ENCODE measurements at regions not wholly inside any gene's neighbourhood (a gene's known extent, or its start where the extent isn't known, plus 50 kb on each side); places are given as distances from the start of the nearest gene placed in this dataset.

DNA sequence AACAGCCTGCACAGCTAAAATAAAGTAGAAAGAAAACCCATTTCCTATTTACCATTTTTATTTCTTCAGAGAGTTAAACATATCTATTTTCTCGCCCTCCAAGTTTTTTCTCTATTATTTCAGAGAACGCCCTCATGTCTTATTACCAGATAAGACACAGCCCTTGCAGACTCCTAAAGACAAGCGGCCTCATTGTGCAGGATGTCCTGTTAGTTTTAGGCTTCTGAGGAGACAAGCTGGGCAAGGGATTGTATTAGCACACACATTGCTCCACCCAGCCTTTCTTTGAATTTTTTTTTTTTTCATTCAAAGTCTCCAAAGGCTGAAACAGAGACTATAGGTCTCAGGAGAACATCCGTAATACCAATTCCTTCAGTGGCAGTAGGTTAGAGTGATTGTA is 101.8 kb upstream of the UBL3 start:
- no peak for DNase-seq

DNA sequence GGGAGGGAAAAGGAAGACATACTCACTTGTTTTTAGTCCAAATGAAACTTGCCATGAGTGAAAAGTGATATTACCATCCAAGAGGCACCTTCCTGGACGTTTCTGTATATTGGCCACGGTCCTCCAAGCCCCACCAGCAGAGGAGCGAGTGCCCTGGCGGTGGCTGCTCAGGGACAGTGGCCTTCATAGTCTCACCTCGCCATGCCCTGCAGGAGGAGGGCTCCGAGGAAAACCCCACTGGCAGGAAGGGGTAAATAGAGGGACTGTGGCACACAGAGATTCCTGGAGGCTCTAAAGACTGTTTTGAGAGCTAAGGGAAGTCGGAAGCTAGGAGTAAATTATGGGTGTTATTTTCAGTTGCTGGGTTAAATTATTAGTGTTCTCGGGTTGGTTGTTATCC is 98.4 kb upstream of the UBL3 start:
- DNase-seq: no peak

DNA sequence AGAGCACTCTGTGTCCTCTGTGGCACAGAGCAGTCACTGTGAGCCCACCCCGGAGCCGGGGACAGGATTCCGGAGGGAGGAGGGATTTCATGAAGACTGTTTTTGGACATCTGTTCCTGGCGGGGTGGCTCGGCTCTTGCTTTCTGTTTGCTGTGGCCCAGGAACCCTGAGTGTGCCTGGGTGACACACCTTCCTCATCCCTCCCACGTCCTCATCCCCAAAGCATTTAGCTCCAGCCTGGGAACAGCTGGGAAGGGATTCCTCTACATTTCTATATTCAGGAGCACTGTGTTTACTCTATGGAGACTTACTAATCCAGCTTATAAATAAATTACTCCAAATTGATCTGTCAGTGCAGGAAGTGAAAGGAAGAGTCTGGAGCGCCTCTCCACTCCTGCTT is 97.8 kb upstream of the UBL3 start:
- no peak for DNase-seq

DNA sequence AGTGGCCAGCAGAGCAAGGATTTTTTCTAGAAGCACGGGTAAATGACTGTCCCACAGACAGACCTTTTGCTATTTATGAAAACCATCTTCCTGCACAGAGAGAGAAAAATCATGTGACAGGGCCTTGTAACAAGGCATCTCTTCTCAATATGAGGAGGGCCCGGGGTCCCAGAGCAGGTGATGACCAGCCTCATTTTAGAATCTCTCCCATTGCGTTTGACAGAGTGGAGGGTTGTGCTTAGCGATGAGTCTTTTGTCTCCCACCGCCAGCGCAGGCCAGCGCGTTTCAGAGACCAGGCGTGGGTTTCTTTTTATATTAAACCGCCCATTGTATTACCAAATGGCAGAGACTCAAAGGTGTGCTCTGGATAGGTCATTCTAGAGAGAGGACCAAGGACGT is 97.4 kb upstream of the UBL3 start:
- no peak for DNase-seq

DNA sequence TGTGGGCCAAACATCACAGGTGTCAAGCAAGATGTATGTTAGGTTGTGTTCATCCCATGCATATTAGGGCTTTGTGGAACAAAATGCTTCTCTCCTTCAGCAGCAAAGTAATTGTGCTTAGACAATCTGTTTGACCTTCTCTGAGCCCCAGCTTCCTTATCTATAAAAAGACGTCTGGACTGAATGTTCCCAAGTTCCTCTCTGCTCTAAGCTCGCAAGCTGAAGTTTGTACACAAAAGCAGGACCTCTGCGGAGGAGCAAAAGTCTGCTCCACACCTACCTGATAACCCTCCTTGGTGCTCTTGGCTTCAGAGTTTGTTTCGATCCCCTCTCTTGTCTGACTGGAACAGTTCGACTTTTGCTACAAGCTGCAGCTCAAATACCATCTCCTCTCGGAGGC is 95.7 kb upstream of the UBL3 start:
- DNase-seq: no peak

DNA sequence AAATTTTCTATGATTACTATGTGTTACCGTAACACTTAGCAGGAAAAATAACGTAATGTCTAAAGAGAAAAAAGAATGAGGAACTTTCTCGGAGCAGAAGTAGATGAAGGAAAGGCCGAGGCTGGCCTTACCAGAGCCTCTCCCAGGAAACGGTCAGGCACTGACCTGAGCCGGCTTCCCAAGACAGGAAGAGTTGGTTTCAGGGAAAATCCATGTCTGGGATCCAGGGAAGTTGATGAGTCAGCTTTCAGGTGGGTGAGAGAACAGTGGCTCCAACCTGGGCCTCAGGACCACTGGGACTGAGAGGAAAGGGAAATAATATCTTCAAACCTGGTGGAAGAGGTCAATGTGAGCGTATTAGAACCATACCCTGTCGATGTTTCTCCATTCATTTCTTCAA is 93.3 kb upstream of the UBL3 start:
- no peak for DNase-seq

DNA sequence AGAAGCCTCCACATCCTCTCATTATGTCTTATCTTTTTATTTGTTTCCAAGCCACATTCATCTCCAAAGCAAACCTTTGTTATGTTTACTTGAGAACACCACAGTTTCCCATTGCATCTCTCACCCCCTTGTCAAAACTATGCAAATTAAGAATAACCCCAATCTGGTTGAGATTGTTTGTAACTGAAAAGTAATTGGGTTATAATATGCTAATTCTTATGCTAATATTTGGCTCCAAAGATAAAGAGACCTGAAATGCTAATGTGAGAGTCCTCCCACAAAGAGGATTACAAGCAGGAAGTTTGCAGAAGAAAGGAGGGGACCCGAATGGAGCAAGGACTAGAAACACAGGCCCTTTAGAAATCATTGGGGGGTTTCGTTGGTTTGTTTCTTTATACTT is 92.9 kb upstream of the UBL3 start:
- no peak for DNase-seq

DNA sequence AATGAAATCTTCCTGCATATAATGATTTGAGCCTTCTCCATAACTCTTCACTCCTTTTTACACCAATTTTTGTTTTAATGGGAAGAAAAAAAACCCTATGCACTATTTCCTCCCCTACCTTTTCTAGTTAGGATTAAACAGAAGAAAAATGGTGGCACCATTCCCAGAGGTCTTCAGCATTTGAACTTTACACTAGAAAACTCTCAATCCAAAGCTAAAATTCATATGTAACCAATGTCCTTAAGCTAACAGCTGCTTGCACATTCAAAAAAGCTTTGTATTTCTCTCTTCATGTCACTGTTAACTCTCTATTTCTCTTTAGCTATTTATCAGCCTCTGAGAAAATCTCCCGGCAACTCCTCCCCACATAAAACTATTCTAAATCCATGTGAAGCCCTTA is 90.3 kb upstream of the UBL3 start:
- no peak for DNase-seq

DNA sequence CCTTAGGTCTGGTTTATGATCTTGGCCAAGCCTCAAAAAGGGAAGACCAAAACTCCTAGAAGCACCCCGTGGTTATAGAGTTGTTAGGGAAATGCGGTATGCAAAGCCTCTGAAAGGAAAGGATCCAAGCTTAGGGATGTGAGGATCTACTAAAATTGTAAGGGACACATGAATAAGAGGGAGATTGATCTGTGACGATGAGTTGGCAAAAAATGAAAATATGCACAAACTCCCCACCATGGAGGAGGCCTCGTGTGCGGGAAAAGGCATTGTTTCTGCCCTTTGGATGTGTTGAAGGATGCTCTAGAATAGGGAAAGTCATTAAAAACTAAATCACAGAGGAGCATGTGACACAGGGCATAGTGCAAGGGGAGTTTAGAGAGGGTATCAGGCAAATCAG is 88.7 kb upstream of the UBL3 start:
- no peak for DNase-seq

DNA sequence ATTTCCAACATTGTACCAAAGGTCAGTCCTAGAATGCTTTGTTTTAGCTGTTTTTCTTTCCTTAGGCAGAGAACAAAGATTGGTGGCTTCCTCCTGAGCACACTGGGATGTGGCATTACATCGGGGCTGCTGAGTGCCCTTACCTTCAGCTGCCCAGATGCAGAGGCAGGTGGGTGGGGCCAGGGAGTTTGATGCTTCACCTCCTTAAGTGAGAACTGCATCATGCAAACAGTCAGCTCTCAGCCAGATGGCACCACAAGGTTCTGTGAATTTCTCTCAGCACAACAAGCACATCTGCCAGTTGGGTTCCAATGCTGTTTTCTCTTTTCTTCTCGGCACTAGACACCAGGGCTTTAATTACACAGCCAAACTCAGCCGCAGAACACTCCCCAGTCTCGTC is 87.4 kb upstream of the UBL3 start:
- DNase-seq: no peak

DNA sequence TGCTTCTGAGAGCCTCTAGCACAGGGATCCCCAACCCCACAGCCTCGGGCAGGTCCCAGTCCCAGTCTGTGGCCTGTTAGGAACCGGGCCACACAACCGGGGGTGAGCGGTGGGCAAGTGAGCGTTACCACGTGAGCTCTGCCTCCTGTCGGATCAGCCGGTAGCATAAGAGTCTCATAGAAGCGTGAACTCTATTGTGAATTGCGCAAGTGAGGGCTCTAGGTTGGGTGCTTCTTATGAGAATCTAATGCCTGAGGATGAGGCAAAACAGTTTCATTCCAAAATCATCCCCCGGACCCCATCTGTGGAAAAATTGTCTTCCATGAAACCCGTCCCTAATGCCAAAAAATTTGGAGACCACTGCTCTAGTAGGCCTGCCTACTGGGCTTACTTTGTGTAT is 87.0 kb upstream of the UBL3 start:
- DNase-seq: no peak

DNA sequence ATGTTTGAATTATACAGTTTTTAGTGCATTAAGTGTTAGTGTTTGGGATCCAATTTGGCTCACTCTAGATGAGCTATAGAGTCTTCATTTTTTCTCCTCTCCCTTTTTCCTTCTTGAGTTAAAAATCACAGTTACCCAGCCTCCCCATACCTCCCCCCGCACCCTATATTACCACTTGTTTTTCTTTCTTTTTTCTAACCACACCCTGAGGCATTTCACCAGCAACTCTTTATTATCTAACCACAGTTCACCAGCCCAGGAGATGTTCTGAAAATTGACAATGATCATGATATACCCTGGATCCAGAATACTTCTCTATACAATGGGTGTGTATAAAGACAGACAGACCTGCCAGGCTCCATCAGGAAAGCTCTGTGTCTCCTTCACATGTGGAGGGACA is 86.5 kb upstream of the UBL3 start:
- no peak for DNase-seq

DNA sequence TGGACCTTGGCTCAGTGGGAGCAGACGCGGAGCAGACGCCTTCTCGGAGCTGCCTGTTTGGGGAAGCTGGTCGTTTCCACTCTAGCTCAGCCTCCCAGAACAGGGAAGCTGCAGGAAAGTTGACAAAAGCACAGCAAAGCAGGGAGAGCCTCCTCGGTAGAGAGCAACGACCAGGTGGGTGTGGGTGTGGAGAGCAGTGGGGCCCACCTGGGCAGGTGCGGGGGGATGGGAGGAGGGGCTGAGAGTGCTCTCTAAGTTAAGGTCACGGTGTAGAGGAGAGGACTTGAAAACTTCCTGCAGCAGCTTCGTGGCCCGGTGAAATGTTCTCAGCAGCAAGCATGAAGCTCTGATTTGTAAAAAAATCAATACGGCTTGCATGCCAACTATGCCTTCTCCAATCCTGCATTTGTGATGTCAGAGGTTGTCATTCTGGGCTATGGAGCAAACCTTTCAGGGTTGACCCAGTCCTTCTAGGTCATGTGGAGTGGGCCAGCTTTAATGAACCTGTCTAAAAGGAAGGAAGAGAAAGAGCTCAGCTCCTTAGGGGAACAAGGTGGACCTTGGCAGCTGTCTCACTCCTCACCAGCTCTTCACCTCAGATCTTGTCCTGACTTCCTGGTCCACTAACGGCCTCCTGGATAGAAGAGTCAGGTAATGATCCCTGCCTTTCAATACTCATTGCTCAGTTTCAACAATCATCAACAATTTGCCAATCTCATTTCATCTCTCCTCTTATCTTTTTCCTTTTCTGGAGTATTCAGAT is 85.8 kb upstream of the UBL3 start:
- DNase-seq: no peak

DNA sequence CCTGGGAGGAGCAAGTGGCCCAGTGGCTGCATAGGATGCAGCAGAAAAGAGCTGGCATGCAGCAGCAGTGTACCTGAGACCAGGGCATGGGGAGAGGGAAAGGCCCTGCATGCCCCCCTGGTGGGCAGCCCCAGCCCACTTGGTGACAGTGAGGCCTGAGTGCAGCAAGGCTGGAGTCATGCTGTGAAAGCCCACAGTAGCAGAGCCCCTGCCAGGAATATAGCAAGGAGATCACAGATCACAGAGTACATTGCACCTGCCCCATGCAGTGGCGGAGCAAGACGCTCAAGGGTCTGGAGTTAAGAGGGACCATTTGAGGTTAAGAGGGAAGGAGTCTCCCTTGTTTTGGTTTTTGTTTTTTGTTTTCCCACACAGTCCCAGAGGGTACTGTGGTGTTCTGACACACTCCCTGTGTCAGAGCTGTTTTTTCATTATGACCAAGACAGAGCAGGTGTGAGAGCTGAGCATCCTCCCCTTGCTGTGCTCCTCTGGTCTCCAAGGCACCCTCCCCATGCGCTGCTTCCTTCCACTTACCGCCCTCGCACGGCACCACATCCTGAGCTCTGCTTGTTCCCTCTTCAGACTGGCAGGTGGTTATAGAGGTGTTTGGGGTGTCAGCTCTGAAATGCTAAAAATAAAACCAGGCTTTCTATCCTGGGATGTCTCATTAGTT is 85.0 kb upstream of the UBL3 start:
- DNase-seq: no peak

DNA sequence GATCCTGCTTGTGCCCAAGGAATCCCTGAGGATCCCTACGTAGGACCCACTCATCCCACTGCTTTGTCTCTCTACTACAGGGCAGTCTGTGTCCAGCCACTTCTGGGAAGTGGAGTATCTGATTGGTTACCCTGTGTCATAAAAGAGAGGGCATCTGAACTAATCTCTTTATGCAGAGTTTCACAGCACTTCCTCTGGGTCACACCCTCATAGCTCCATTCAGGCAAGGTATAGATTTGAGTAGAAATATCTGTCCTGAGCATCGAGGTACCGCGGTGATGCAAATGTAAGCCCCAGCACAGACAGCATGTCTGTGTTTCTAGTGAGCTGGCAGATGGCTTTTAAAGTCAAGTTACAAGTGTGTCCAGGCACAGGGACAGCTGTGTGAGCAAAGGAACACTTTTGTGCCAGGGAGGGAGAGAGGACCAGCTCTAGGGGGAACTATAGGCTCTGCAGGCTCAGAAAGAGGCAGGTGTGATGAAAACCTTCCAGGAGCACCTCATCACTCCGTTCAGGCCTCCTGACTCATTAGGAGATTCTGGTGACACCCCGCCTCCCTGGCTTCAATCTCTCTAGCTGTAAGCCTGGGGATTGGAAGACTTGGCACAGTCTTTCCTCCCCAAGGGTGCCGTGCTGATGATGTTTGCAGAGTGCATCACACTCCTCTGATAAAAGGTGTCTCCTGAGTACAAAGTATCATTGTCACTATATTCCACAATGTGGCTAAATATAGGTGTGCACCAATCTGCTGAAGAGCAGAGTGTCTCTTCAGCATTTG is 84.3 kb upstream of the UBL3 start:
- no peak for DNase-seq

DNA sequence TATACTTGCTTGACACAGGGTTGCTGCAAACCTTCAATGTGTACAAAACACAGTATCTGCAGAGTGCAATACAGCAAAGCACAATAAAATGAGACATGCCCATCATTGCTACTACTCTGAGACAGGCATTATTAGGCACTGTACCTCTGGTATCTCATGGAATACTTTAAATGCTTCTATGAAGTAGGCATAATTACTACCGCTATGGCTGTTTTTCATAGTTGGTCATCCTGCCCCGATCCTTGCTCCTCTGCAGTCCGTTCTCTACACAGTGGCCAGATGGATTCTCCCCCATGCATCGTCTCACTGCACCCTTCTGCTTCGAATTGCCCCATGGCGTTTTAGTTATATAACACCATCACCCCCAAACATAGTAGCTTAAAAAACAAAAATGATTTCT is 83.0 kb upstream of the UBL3 start:
- no peak for DNase-seq

DNA sequence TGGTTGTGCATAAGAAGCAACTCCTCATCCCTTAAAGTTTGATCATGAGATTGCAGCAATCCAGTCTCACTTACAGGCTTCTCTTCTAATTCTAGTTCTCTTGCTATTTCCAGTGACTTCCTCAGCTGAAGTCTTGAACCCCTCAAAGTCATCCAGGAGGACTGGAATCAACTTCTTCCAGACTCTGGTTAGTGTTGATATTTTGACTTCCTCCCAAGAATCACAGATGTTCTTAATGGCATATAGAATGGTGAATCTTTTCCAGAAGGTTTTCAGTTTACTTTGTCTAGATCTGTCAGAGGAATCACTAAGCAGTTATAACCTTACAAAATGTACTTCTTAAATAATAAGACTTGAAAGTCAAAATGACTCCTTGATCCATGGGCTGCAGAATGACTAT is 81.3 kb upstream of the UBL3 start:
- DNase-seq: no peak

DNA sequence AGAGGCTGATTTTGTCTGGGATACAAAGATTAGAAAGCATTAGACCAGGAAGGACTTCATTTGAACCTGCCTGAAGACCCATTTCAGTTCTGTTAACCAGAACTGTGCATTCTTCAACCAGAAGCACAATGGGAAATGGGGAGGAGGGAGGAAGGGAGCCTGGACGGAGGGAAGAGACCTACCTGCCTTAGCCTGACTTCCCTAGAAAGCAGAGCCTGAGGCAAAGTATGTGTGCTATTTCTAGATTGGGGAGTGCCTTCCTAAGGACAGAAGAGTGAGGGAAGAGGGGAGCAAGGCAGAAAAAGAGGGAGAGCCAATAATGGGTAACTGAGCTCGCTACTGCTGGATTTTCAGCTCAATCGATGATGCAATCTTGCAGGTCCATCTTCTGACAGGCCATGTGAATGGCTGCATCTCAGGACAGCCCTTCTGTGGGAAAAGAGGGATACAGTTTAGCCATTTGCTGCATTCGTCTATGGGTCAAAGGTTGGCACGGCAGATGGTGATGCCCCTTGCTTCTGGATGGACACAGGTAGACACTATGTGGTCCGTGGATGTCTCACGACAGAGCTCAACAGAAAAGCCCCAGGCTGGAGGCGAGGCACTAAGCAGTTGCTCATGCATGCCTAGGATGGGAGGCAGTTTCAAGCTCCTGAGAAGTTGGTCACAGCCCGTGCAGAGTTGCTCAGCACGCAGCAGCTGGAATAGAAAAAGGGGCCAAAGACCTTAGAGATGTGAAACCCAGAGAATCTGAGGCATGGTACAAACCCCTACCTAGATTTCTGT is 78.8 kb upstream of the UBL3 start:
- no peak for DNase-seq

DNA sequence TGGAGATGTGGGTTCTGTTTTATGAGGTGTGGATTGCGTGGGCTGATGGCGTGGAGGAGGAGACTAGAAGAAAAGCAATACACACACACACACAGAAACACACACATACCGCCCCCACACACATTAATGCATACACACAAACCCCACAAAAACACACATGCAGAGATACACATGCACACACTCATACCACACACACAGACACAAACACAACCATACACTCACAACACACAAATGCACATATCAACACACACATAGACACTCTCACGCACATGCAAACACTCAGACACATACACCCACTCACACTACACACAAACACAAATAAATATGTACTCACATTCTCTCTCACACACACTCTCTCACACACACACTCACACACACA is 75.7 kb upstream of the UBL3 start:
- DNase-seq: no peak

DNA sequence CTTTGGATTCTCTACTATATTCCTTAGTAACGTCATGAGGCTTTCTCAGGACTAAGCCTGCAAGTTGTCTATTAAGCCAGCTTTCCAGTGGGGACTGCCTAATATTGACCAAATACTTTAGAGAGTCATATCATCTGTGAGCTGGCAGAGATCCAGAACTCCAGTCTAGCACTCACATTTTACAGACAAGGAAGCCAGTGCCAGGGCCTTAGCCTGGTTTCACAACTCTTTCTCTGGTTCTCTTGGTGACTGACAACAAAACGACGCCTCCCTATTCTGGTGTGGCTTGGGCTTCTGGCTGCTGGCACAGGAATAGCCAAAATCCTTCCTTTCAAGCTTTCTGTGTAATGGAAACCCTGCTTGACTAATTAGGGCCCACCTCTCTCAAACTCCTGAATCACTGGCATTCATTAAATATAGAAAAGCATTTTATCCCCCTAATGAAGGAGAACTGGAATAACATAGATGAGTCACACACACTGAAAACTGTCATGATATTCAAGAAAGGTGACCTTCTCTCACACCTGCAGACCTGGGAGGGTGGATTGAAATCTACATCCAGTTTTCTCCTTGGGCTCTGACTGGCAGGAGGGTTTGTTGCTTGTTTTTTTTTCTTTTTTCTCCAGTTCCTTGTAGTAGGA is 75.2 kb upstream of the UBL3 start:
- peak; percentile 38 for DNase-seq

DNA sequence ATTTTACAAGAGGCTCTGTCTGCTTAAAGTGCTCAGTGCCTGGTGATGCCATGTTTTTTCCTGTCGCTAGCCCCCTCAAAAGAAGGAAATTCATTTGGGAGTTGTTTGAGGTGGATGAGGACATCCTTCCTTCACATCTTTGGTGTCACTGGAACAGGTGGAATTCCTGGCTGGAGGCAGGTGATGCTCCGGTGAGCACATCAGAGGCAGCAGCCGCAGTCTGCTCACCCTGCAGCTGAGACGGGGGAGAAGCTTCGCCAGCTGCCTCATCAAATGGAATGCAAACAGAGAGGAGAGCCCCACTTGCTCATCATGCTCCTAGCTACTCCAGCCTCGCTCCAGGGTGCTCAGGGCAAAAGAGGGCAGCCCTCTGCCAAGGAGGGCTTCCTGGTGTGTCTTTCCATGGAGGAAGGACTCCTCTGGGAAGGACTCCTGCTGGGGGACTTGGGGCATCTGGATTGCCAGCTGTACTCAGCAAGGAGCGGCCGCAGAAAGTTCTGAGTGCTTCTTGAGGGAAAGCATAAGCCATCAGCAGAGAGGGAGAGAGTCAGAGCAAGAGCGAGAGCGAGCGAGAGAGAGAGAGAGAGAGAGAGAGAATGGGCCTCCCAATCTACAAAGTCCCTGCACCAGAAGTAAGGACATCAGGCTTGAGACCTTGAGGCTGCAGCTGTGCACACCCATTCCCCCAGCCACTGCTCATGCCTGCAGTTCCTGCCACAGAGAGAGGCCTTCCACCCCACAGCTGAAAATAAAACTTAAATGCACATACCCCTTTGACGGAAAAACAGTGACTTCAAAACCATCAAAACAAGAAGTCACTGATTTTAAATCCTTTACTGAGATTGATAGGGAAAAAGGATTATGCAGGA is 74.3 kb upstream of the UBL3 start:
- no peak for DNase-seq

Data from dermis blood vessel endothelial cell (primary cell).